ENCODE measurements at regions not wholly inside any gene's neighbourhood (a gene's known extent, or its start where the extent isn't known, plus 50 kb on each side); places are given as distances from the start of the nearest gene placed in this dataset.

GRCh38 chr15:87416591-87417257 lies 839.8 kb downstream of the NTRK3 start:
- TF ChIP-seq, protein P1, sequence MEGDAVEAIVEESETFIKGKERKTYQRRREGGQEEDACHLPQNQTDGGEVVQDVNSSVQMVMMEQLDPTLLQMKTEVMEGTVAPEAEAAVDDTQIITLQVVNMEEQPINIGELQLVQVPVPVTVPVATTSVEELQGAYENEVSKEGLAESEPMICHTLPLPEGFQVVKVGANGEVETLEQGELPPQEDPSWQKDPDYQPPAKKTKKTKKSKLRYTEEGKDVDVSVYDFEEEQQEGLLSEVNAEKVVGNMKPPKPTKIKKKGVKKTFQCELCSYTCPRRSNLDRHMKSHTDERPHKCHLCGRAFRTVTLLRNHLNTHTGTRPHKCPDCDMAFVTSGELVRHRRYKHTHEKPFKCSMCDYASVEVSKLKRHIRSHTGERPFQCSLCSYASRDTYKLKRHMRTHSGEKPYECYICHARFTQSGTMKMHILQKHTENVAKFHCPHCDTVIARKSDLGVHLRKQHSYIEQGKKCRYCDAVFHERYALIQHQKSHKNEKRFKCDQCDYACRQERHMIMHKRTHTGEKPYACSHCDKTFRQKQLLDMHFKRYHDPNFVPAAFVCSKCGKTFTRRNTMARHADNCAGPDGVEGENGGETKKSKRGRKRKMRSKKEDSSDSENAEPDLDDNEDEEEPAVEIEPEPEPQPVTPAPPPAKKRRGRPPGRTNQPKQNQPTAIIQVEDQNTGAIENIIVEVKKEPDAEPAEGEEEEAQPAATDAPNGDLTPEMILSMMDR (IDR thresholded peaks at IDR 0.05) = no peak
- no peaks in the 10 kb centered on the region for H3K36me3 ChIP-seq
- WGBS, 2 donors = 58 to 60% methylated on average over 5 of the region's 5 CpGs
- H3K27me3 ChIP-seq = no peaks in the 10 kb centered on the region
- H3K4me3 ChIP-seq = no peak overlapping the region
- H3K4me1 ChIP-seq = no peaks in the 10 kb centered on the region
- no peak overlapping the region for H3K27ac ChIP-seq
- intact Hi-C loops (cut with DNase I) = no loop called here
- ATAC-seq (no peak), DNase-seq (no peak)
- H3K9me3 ChIP-seq = no peaks in the 10 kb centered on the region

DNA sequence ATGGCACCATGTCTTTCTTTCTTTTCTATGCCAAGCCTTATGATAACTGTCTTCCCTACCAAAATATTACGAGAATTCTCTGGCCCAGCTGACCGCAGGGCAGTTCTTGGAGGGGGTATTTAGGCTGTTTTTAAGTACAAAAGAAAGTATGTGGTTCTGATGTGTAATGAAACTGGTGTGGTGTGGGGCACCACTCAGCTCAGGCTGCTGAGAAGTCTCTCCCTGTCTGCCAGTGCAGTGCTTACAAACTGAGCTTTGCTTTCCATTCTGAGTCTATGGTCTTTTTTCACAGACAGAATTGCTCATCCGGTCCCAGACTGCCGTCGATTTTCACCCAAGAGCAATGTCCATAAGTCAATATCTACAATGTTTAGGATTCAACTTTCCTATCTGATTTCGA lies 847.6 kb downstream of the NTRK3 start:
- H3K9me3 ChIP-seq = no peaks in the 10 kb centered on the region
- no peaks in the 10 kb centered on the region for H3K36me3 ChIP-seq
- ATAC-seq (no peak), DNase-seq (no peak)
- 69 to 72% methylated on average over 6 of the region's 6 CpGs for WGBS, 2 donors
- no peak overlapping the region for H3K27ac ChIP-seq
- H3K4me3 ChIP-seq = no peak overlapping the region
- intact Hi-C loops (cut with DNase I) = no loop called here
- H3K4me1 ChIP-seq = no peaks in the 10 kb centered on the region
- H3K27me3 ChIP-seq = no peaks in the 10 kb centered on the region
- TF ChIP-seq, protein P1 (IDR thresholded peaks at IDR 0.05) = no peak

GRCh38 chr15:87403973-87404372 lies 852.6 kb downstream of the NTRK3 start:
- ATAC-seq = no peak
- WGBS, 2 donors = 73 to 78% methylated on average over 5 of the region's 5 CpGs

GRCh38 chr15:87401973-87402372 lies 854.6 kb downstream of the NTRK3 start:
- Histone ChIP-seq H3K36me3 (no peaks in the 10 kb centered on the region), H3K4me3 (no peak overlapping the region), H3K4me1 (no peaks in the 10 kb centered on the region), H3K9me3 (no peaks in the 10 kb centered on the region), H3K27me3 (no peaks in the 10 kb centered on the region), H3K27ac (no peak overlapping the region)
- TF ChIP-seq, protein P1 (IDR thresholded peaks at IDR 0.05) = no peak
- WGBS, 2 donors = 57 to 66% methylated on average over 5 of the region's 5 CpGs
- ATAC-seq = no peak
- intact Hi-C loops (cut with DNase I) = no loop called here
- DNase-seq = no peak

More at GRCh38 chr15:87403973-87404372, 852.6 kb downstream of the NTRK3 start:
- H3K4me3 ChIP-seq = no peak overlapping the region
- TF ChIP-seq, protein P1 (IDR thresholded peaks at IDR 0.05) = no peak
- no peaks in the 10 kb centered on the region for H3K4me1 ChIP-seq
- H3K27ac ChIP-seq = no peak overlapping the region
- no peak for DNase-seq
- intact Hi-C loops (cut with DNase I) = no loop called here
- no peaks in the 10 kb centered on the region for H3K27me3 ChIP-seq
- H3K9me3 ChIP-seq = no peaks in the 10 kb centered on the region
- H3K36me3 ChIP-seq = no peaks in the 10 kb centered on the region
